Mesendoderm (in vitro differentiated cells): ENCODE measurements at regions not wholly inside any gene's neighbourhood (a gene's known extent, or its start where the extent isn't known, plus 50 kb on each side); places are given as distances from the start of the nearest gene placed in this dataset.

Source experiments
- DNase-seq: peaks from one replicate; pipeline ENCODE4 v3.0.0; 2013
- H2AK5ac ChIP-seq: 2 replicates; pipeline ENCODE4 v1.6.1; 2013; ENCODE audit warnings: low read length, inconsistent platforms
- H2BK120ac ChIP-seq: 2 replicates; pipeline ENCODE4 v1.6.1; 2013; ENCODE audit warnings: low read depth, mild to moderate bottlenecking, low read length, moderate library complexity, mixed read lengths
- H2BK15ac ChIP-seq: replicated peaks from 2 replicates; pipeline ENCODE4 v1.6.1; 2013; ENCODE audit warnings: low read depth, mild to moderate bottlenecking, moderate library complexity
- H2BK5ac ChIP-seq: 2 replicates; pipeline ENCODE4 v1.6.1; 2013; ENCODE audit warnings: low read length, inconsistent platforms
- H3K18ac ChIP-seq: 2 replicates; pipeline ENCODE4 v1.6.1; 2013; ENCODE audit warnings: mild to moderate bottlenecking, low read length, mixed read lengths
- H3K23ac ChIP-seq: one replicate; pipeline ENCODE4 v1.6.1; 2013; ENCODE audit warnings: low read length
- H3K27ac ChIP-seq: 2 replicates; pipeline ENCODE4 v1.5.1; 2013; ENCODE audit warnings: low read depth, mild to moderate bottlenecking, inconsistent platforms, low read length, moderate library complexity
- H3K27me3 ChIP-seq: 2 replicates; pipeline ENCODE4 v1.6.1; 2013; ENCODE audit warnings: low read length, control low read depth, mild to moderate bottlenecking, inconsistent platforms; ENCODE audit not compliant: insufficient read depth, poor library complexity
- H3K36me3 ChIP-seq: 2 replicates; pipeline ENCODE4 v1.6.1; 2013; ENCODE audit warnings: low read length, inconsistent platforms; ENCODE audit not compliant: control insufficient read depth, insufficient read depth
- H3K4ac ChIP-seq: one replicate; pipeline ENCODE4 v1.6.1; 2013; ENCODE audit warnings: low read depth, mild to moderate bottlenecking, low read length, moderate library complexity
- H3K4me1 ChIP-seq: 2 replicates; pipeline ENCODE4 v1.6.1; 2013; ENCODE audit warnings: low read depth, low read length, inconsistent platforms; ENCODE audit not compliant: control insufficient read depth
- H3K4me2 ChIP-seq: 2 replicates; pipeline ENCODE4 v1.6.1; 2013; ENCODE audit warnings: low read length
- H3K4me3 ChIP-seq: 2 replicates; pipeline ENCODE4 v1.5.1; 2013; ENCODE audit warnings: mild to moderate bottlenecking, low read length
- H3K56ac ChIP-seq: one replicate; pipeline ENCODE4 v1.6.1; 2013; ENCODE audit warnings: low read length
- H3K79me1 ChIP-seq: 2 replicates; pipeline ENCODE4 v1.6.1; 2013; ENCODE audit warnings: low read length, inconsistent platforms
- H3K79me2 ChIP-seq: 2 replicates; pipeline ENCODE4 v1.6.1; 2013; ENCODE audit warnings: mild to moderate bottlenecking, low read length; ENCODE audit not compliant: control insufficient read depth, insufficient read depth
- H3K9ac ChIP-seq: 2 replicates; pipeline ENCODE4 v1.6.1; 2013; ENCODE audit warnings: low read length, inconsistent platforms
- H4K5ac ChIP-seq: one replicate; pipeline ENCODE4 v1.6.1; 2013; ENCODE audit warnings: low read length
- H4K8ac ChIP-seq: one replicate; pipeline ENCODE4 v1.6.1; 2013; ENCODE audit warnings: low read depth, mild to moderate bottlenecking, control low read depth, low read length, moderate library complexity
- WGBS: extraction: QIAGEN DNeasy Blood & Tissue Kit; methylation state at CpG from one replicate; pipeline ENCODE4 v1.1.7; 2013; ENCODE audit warnings: low lambda C conversion rate, missing lambda C conversion rate; ENCODE audit not compliant: insufficient coverage; ENCODE audit errors: extremely low coverage; 5-methylcytosine and 5-hydroxymethylcytosine counted together

- Histone ChIP-seq H3K23ac (no peak overlapping the region), H3K18ac (no peak overlapping the region), H3K4me2 (no peak overlapping the region), H3K4me3 (no peak overlapping the region), H3K36me3 (no peaks in the 10 kb centered on the region), H3K27me3 (no peaks in the 10 kb centered on the region), H3K79me2 (no peaks in the 10 kb centered on the region), H2AK5ac (no peak overlapping the region), H3K27ac (no peak overlapping the region), H3K9ac (no peak overlapping the region), H2BK5ac (no peak overlapping the region), H3K79me1 (no peaks in the 10 kb centered on the region), H3K4me1 (no peaks in the 10 kb centered on the region), H4K5ac (no peak overlapping the region), H4K8ac (no peak overlapping the region), H3K56ac (no peak overlapping the region), H2BK120ac (no peak overlapping the region), H2BK15ac (no peak overlapping the region), H3K4ac (no peak overlapping the region)
- no peak for DNase-seq
Measured at GRCh38 chr4:111540671-111541070, 604.6 kb upstream of the FAM241A start.

GRCh38 chr4:111542056-111542455 lies 603.2 kb upstream of the FAM241A start:
- Histone ChIP-seq H2BK120ac (no peak overlapping the region), H3K23ac (no peak overlapping the region), H3K4ac (no peak overlapping the region), H3K27me3 (no peaks in the 10 kb centered on the region), H3K56ac (no peak overlapping the region), H3K18ac (no peak overlapping the region), H3K4me1 (no peaks in the 10 kb centered on the region), H2BK15ac (no peak overlapping the region), H3K4me3 (no peak overlapping the region), H3K36me3 (no peaks in the 10 kb centered on the region), H2BK5ac (no peak overlapping the region), H3K27ac (no peak overlapping the region), H3K9ac (no peak overlapping the region), H2AK5ac (no peak overlapping the region), H4K8ac (no peak overlapping the region), H4K5ac (no peak overlapping the region), H3K4me2 (no peak overlapping the region), H3K79me1 (no peaks in the 10 kb centered on the region), H3K79me2 (no peaks in the 10 kb centered on the region)
- DNase-seq, result no peak

- no CpG with 5 or more reads among the region's 2 CpGs for WGBS
- Histone ChIP-seq H3K4me3 (no peak overlapping the region), H3K18ac (no peak overlapping the region), H4K8ac (no peak overlapping the region), H3K79me1 (no peaks in the 10 kb centered on the region), H4K5ac (no peak overlapping the region), H3K56ac (no peak overlapping the region), H3K27me3 (no peaks in the 10 kb centered on the region), H3K4me2 (no peak overlapping the region), H2BK5ac (no peak overlapping the region), H2BK15ac (no peak overlapping the region), H2BK120ac (no peak overlapping the region), H3K4ac (no peak overlapping the region), H3K27ac (no peak overlapping the region), H3K4me1 (no peaks in the 10 kb centered on the region), H3K36me3 (no peaks in the 10 kb centered on the region), H2AK5ac (no peak overlapping the region), H3K23ac (no peak overlapping the region), H3K9ac (no peak overlapping the region), H3K79me2 (no peaks in the 10 kb centered on the region)
- no peak for DNase-seq
Measured at GRCh38 chr4:111546881-111547280, 598.4 kb upstream of the FAM241A start.

- no CpG with 5 or more reads among the region's 5 CpGs for WGBS
- no peak overlapping the region for H2BK5ac ChIP-seq
- H3K4me1 ChIP-seq, result no peaks in the 10 kb centered on the region
- no peak overlapping the region for H3K27ac ChIP-seq
- no peaks in the 10 kb centered on the region for H3K79me2 ChIP-seq
- H3K27me3 ChIP-seq, result no peaks in the 10 kb centered on the region
- H3K56ac ChIP-seq, result no peak overlapping the region
- no peak overlapping the region for H3K4ac ChIP-seq
- H3K4me2 ChIP-seq, result no peak overlapping the region
- no peak overlapping the region for H3K9ac ChIP-seq
- no peaks in the 10 kb centered on the region for H3K36me3 ChIP-seq
- no peak overlapping the region for H4K8ac ChIP-seq
- no peaks in the 10 kb centered on the region for H3K79me1 ChIP-seq
- no peak for DNase-seq
- no peak overlapping the region for H2BK15ac ChIP-seq
- no peak overlapping the region for H3K18ac ChIP-seq
- H2AK5ac ChIP-seq, result no peak overlapping the region
- H3K4me3 ChIP-seq, result no peak overlapping the region
- H4K5ac ChIP-seq, result no peak overlapping the region
- H2BK120ac ChIP-seq, result no peak overlapping the region
- no peak overlapping the region for H3K23ac ChIP-seq
Measured at GRCh38 chr4:111556141-111556781, 589.0 kb upstream of the FAM241A start.

- no peak for DNase-seq
- Histone ChIP-seq H2BK5ac (no peak overlapping the region), H3K56ac (no peak overlapping the region), H3K4me2 (no peak overlapping the region), H3K36me3 (no peaks in the 10 kb centered on the region), H2BK120ac (no peak overlapping the region), H3K23ac (no peak overlapping the region), H3K18ac (no peak overlapping the region), H3K27ac (no peak overlapping the region), H3K4ac (no peak overlapping the region), H3K79me1 (no peaks in the 10 kb centered on the region), H2AK5ac (no peak overlapping the region), H3K9ac (no peak overlapping the region), H2BK15ac (no peak overlapping the region), H3K4me3 (no peak overlapping the region), H3K27me3 (no peaks in the 10 kb centered on the region), H3K79me2 (no peaks in the 10 kb centered on the region), H4K5ac (no peak overlapping the region), H4K8ac (no peak overlapping the region), H3K4me1 (no peaks in the 10 kb centered on the region)
- WGBS, result no CpG with 5 or more reads among the region's 1 CpG
Measured at GRCh38 chr4:111556851-111557250, 588.4 kb upstream of the FAM241A start.

- H3K79me1 ChIP-seq, result no peaks in the 10 kb centered on the region
- H3K56ac ChIP-seq, result no peak overlapping the region
- H3K79me2 ChIP-seq, result no peaks in the 10 kb centered on the region
- no peak overlapping the region for H2BK120ac ChIP-seq
- DNase-seq, result no peak
- no peak overlapping the region for H3K9ac ChIP-seq
- no peak overlapping the region for H2BK15ac ChIP-seq
- no peaks in the 10 kb centered on the region for H3K4me1 ChIP-seq
- H3K27me3 ChIP-seq, result no peaks in the 10 kb centered on the region
- H4K5ac ChIP-seq, result no peak overlapping the region
- H2AK5ac ChIP-seq, result no peak overlapping the region
- no peak overlapping the region for H3K18ac ChIP-seq
- WGBS, result no CpG with 5 or more reads among the region's 2 CpGs
- H2BK5ac ChIP-seq, result no peak overlapping the region
- no peaks in the 10 kb centered on the region for H3K36me3 ChIP-seq
- H3K4ac ChIP-seq, result no peak overlapping the region
- H3K4me3 ChIP-seq, result no peak overlapping the region
- H3K27ac ChIP-seq, result no peak overlapping the region
- no peak overlapping the region for H3K4me2 ChIP-seq
- H3K23ac ChIP-seq, result no peak overlapping the region
- no peak overlapping the region for H4K8ac ChIP-seq
Measured at GRCh38 chr4:111562826-111563225, 582.4 kb upstream of the FAM241A start.
